HEK293 (cell line): ENCODE measurements at regions not wholly inside any gene's neighbourhood (a gene's known extent, or its start where the extent isn't known, plus 50 kb on each side); places are given as distances from the start of the nearest gene placed in this dataset.

Experiments used
- CTCF ChIA-PET: fragments of 350-600 bp; formaldehyde crosslinking; extraction: SDS; loops from one replicate; lab custom pipeline; 2021; ENCODE audit warnings: antibody characterized with exemption; lab: Yijun Ruan, JAX
- POLR2A ChIA-PET: fragments of 300-600 bp; formaldehyde crosslinking; extraction: SDS; loops from one replicate; lab custom pipeline; 2020; ENCODE audit warnings: antibody characterized with exemption, inconsistent platforms; lab: Yijun Ruan, JAX
- H3K27ac ChIP-seq: fragments of 200-500 bp; sonication (Bioruptor generic); 2 replicates; pipeline ENCODE4 v1.5.1; 2014; ENCODE audit warnings: low read depth, low read length, control low read depth, inconsistent platforms; ENCODE audit errors: extremely low read depth
- H3K36me3 ChIP-seq, 2 experiments: fragments of 200-500 bp in 1 of 2; sonication (Bioruptor generic) in 1 of 2; 1 replicate in 1 of 2; 2 replicates in 1 of 2; pipeline ENCODE4 v1.5.1; 2014 to 2017; ENCODE audit warnings: inconsistent platforms in 2 of 2, low read length in 2 of 2; ENCODE audit not compliant: control insufficient read depth in 2 of 2, insufficient read depth in 1 of 2
- H3K4me1 ChIP-seq: fragments of 200-500 bp; sonication (Bioruptor generic); 2 replicates; pipeline ENCODE4 v1.5.1; 2014; ENCODE audit warnings: mild to moderate bottlenecking, low read length, inconsistent platforms; ENCODE audit not compliant: control insufficient read depth, insufficient read depth
- H3K4me3 ChIP-seq: 2 replicates; pipeline ENCODE4 v1.5.1; 2011; ENCODE audit warnings: low read depth, mild to moderate bottlenecking, control low read depth, low read length, moderate library complexity
- H3K9me3 ChIP-seq: fragments of 200-500 bp; sonication (Bioruptor generic); 2 replicates; pipeline ENCODE4 v1.5.1; 2014; ENCODE audit warnings: low read depth, low read length, inconsistent platforms; ENCODE audit not compliant: control insufficient read depth, insufficient read depth
- EGR2 ChIP-seq: fragments of 450-650 bp; formaldehyde crosslinking; IDR thresholded peaks from 2 replicates; pipeline ENCODE4 v1.5.1; 2016; ENCODE audit warnings: low read depth, missing biosample characterization, missing genetic modification characterization
- HOXD13 ChIP-seq: sonication (generic); formaldehyde crosslinking; IDR thresholded peaks from 2 replicates; pipeline ENCODE4 v1.8.0; 2022; ENCODE audit warnings: missing genetic modification reagents, borderline replicate concordance
- INSM2 ChIP-seq: fragments of 450-650 bp; formaldehyde crosslinking; IDR thresholded peaks from 2 replicates; pipeline ENCODE4 v1.5.1; 2016; ENCODE audit warnings: missing biosample characterization, missing genetic modification characterization
- PATZ1 ChIP-seq: fragments of 450-650 bp; formaldehyde crosslinking; IDR thresholded peaks from 2 replicates; pipeline ENCODE4 v1.5.1; 2016; ENCODE audit warnings: missing biosample characterization, missing genetic modification characterization
- ZBTB20 ChIP-seq: fragments of 450-650 bp; formaldehyde crosslinking; IDR thresholded peaks from 2 replicates; pipeline ENCODE4 v1.5.1; 2016; ENCODE audit warnings: missing biosample characterization, missing genetic modification characterization
- ZFP3 ChIP-seq: fragments of 450-650 bp; formaldehyde crosslinking; IDR thresholded peaks from 2 replicates; pipeline ENCODE4 v1.5.1; 2016; ENCODE audit warnings: low read depth, missing biosample characterization, missing genetic modification characterization
- ZFP37 ChIP-seq: fragments of 450-650 bp; formaldehyde crosslinking; IDR thresholded peaks from 2 replicates; pipeline ENCODE4 v1.5.1; 2016; ENCODE audit warnings: missing biosample characterization, missing genetic modification characterization
- ZNF24 ChIP-seq: fragments of 450-650 bp; formaldehyde crosslinking; IDR thresholded peaks from 2 replicates; pipeline ENCODE4 v1.5.1; 2016; ENCODE audit warnings: missing biosample characterization, missing genetic modification characterization
- ZNF280C ChIP-seq: fragments of 450-650 bp; formaldehyde crosslinking; IDR thresholded peaks from 2 replicates; pipeline ENCODE4 v1.5.1; 2016; ENCODE audit warnings: missing biosample characterization, missing genetic modification characterization
- ZNF292 ChIP-seq: fragments of 450-650 bp; formaldehyde crosslinking; IDR thresholded peaks from 2 replicates; pipeline ENCODE4 v1.5.1; 2016; ENCODE audit warnings: low read depth, missing biosample characterization, missing genetic modification characterization, borderline replicate concordance
- ZNF362 ChIP-seq: fragments of 450-650 bp; formaldehyde crosslinking; IDR thresholded peaks from 2 replicates; pipeline ENCODE4 v1.5.1; 2016; ENCODE audit warnings: missing biosample characterization, missing genetic modification characterization
- ZNF560 ChIP-seq: fragments of 450-650 bp; formaldehyde crosslinking; IDR thresholded peaks from 2 replicates; pipeline ENCODE4 v1.5.1; 2017; ENCODE audit warnings: missing biosample characterization, missing genetic modification characterization, borderline replicate concordance
- ZNF596 ChIP-seq: fragments of 450-650 bp; IDR thresholded peaks from 2 replicates; pipeline ENCODE4 v1.5.0; 2018; ENCODE audit warnings: missing biosample characterization, mild to moderate bottlenecking, missing genetic modification characterization, moderate library complexity
- ZNF670 ChIP-seq: fragments of 450-650 bp; formaldehyde crosslinking; IDR thresholded peaks from 2 replicates; pipeline ENCODE4 v1.5.1; 2016; ENCODE audit warnings: missing biosample characterization, missing genetic modification characterization, low read depth
- ZNF776 ChIP-seq: fragments of 450-650 bp; formaldehyde crosslinking; IDR thresholded peaks from 2 replicates; pipeline ENCODE4 v1.5.0; 2017; ENCODE audit warnings: missing biosample characterization, missing genetic modification characterization, borderline replicate concordance
- ZSCAN4 ChIP-seq: fragments of 450-650 bp; formaldehyde crosslinking; IDR thresholded peaks from 2 replicates; pipeline ENCODE4 v1.5.1; 2017; ENCODE audit warnings: missing biosample characterization, missing genetic modification characterization

GRCh38 chr6:21868226-21868625 is 274.7 kb downstream of the SOX4 start (continued):
- TF ChIP-seq ZNF362 (tag by site-specific recombination) (no peak), ZFP3 (no peak), HOXD13 (CRISPR knock-in tag) (no peak), PATZ1 (tag by site-specific recombination) (no peak), ZNF670 (no peak), ZNF24 (tag by site-specific recombination) (no peak), ZFP37 (tag by site-specific recombination) (no peak), ZNF776 (no peak), ZNF560 (tag by site-specific recombination) (no peak), ZSCAN4 (tag by site-specific recombination) (no peak), ZBTB20 (no peak), ZNF280C (no peak)
- TF ChIP-seq, all 188 proteins: peak for 0

GRCh38 chr6:21869085-21869771 is 275.7 kb downstream of the SOX4 start:
- ChIA-PET POLR2A (no interaction called here), CTCF (no interaction called here)
- H3K4me3 ChIP-seq = no peak overlapping the region
- no peaks in the 10 kb centered on the region for H3K36me3 ChIP-seq
- TF ChIP-seq EGR2 (peak; percentile 63), ZNF292 (tag by site-specific recombination) (no peak), ZNF596 (tag by site-specific recombination) (no peak), INSM2 (no peak)
- no peaks in the 10 kb centered on the region for H3K9me3 ChIP-seq
- no peaks in the 10 kb centered on the region for H3K4me1 ChIP-seq
- no peak overlapping the region for H3K27ac ChIP-seq
